OCI-LY3 (cell line): ENCODE measurements at regions not wholly inside any gene's neighbourhood (a gene's known extent, or its start where the extent isn't known, plus 50 kb on each side); places are given as distances from the start of the nearest gene placed in this dataset.
A peak's percentile ranks its signal among the peaks of the same experiment; 100 is the strongest.

Experiments
- H2AFZ ChIP-seq: fragments of 200-600, 300-600 bp; shearing (Covaris generic); 2 replicates; pipeline ENCODE4 v1.6.0; 2014; ENCODE audit warnings: antibody characterized with exemption, low read depth, low read length
- H3K27ac ChIP-seq: fragments of 200-600, 300-600 bp; sonication (generic); 2 replicates; pipeline ENCODE4 v1.5.1; 2014; ENCODE audit warnings: mild to moderate bottlenecking, low read length, moderate library complexity, mixed read lengths
- H3K27me3 ChIP-seq: fragments of 200-600, 300-600 bp; sonication (generic); 2 replicates; pipeline ENCODE4 v1.6.1; 2014; ENCODE audit warnings: low read depth, low read length, mixed read lengths
- H3K36me3 ChIP-seq: fragments of 200-600, 300-600 bp; sonication (generic); replicated peaks from 2 replicates; pipeline ENCODE3; 2014; ENCODE audit warnings: low read depth, low read length, mixed read lengths
- H3K4me1 ChIP-seq: fragments of 300-600, 200-600 bp; sonication (generic); 2 replicates; pipeline ENCODE4 v1.6.1; 2014; ENCODE audit warnings: low read length, mixed read lengths
- H3K4me2 ChIP-seq: fragments of 200-600, 300-600 bp; sonication (generic); 2 replicates; pipeline ENCODE4 v1.6.1; 2014; ENCODE audit warnings: low read length, mixed read lengths
- H3K4me3 ChIP-seq: fragments of 300-600, 200-600 bp; sonication (generic); 2 replicates; pipeline ENCODE4 v1.5.1; 2014; ENCODE audit warnings: antibody characterized with exemption, mild to moderate bottlenecking, low read length, moderate library complexity
- H3K79me2 ChIP-seq: fragments of 300-600, 200-600 bp; shearing (Covaris generic); 2 replicates; pipeline ENCODE4 v1.6.1; 2014; ENCODE audit warnings: mild to moderate bottlenecking, low read length, mixed read lengths
- H3K9ac ChIP-seq: fragments of 300-600, 200-600 bp; shearing (Covaris generic); 2 replicates; pipeline ENCODE4 v1.6.0; 2014; ENCODE audit warnings: mild to moderate bottlenecking, low read length, moderate library complexity
- H3K9me3 ChIP-seq: fragments of 200-600, 300-600 bp; shearing (Covaris generic); 2 replicates; pipeline ENCODE4 v1.6.1; 2014; ENCODE audit warnings: low read length, mixed read lengths; ENCODE audit not compliant: insufficient read depth
- H4K20me1 ChIP-seq: fragments of 200-600, 300-600 bp; sonication (generic); 2 replicates; pipeline ENCODE4 v1.6.1; 2016; ENCODE audit warnings: low read length, mixed read lengths; ENCODE audit not compliant: insufficient read depth
- CTCF ChIP-seq: fragments of 200-600, 300-600 bp; sonication (generic); IDR thresholded peaks from 2 replicates; pipeline ENCODE4 v1.5.1; 2014; ENCODE audit warnings: antibody characterized with exemption, low read length, low read depth
- EZH2phosphoT487 ChIP-seq: fragments of 200-600 bp; shearing (Covaris generic); IDR thresholded peaks from 2 replicates; pipeline ENCODE4 v1.6.1; 2018; ENCODE audit warnings: antibody characterized with exemption, mixed run types, low read depth

- no peaks in the 10 kb centered on the region for H4K20me1 ChIP-seq
- no peak overlapping the region for H3K9ac ChIP-seq
- H3K4me3 ChIP-seq = no peak overlapping the region
- H3K36me3 ChIP-seq = no peaks in the 10 kb centered on the region
- no peak for TF ChIP-seq EZH2phosphoT487
- TF ChIP-seq CTCF = no peak
- H3K9me3 ChIP-seq = no peaks in the 10 kb centered on the region
- H3K4me2 ChIP-seq = no peak overlapping the region
- H3K27ac ChIP-seq = no peak overlapping the region
- peaks cover 21% of the 10 kb centered on the region for H3K4me1 ChIP-seq
- H2AFZ ChIP-seq = no peak overlapping the region
- H3K27me3 ChIP-seq = no peaks in the 10 kb centered on the region
- no peaks in the 10 kb centered on the region for H3K79me2 ChIP-seq
These were observed 834.9 kb downstream of the LRFN5 start for GRCh38 chr14:42441615-42442014.

- H4K20me1 ChIP-seq = no peaks in the 10 kb centered on the region
- peak overlapping the region; percentile 26 for H3K4me3 ChIP-seq
- H3K27me3 ChIP-seq = no peaks in the 10 kb centered on the region
- H3K27ac ChIP-seq = peak overlapping the region; percentile 59
- peaks cover 3% of the 10 kb centered on the region; the same call in 1 of the 2 replicates for H3K9me3 ChIP-seq
- H3K4me1 ChIP-seq = peaks cover 21% of the 10 kb centered on the region
- no peaks in the 10 kb centered on the region for H3K79me2 ChIP-seq
- no peak for TF ChIP-seq EZH2phosphoT487
- no peak for TF ChIP-seq CTCF
- no peaks in the 10 kb centered on the region for H3K36me3 ChIP-seq
- H3K9ac ChIP-seq = peak overlapping the region; percentile 28; the same call in 1 of the 2 replicates
- H3K4me2 ChIP-seq = peak overlapping the region; percentile 55
- H2AFZ ChIP-seq = peak overlapping the region; percentile 17; the same call in 1 of the 2 replicates
These were observed 831.1 kb downstream of the LRFN5 start for GRCh38 chr14:42437809-42438208.

GRCh38 chr14:42429401-42429800, 822.7 kb downstream of the LRFN5 start:
- H3K36me3 ChIP-seq = peaks cover 3% of the 10 kb centered on the region
- peak overlapping the region; percentile 42; the same call in 1 of the 2 replicates for H3K9ac ChIP-seq
- peak overlapping the region; percentile 42 for H3K4me2 ChIP-seq
- H3K79me2 ChIP-seq = no peaks in the 10 kb centered on the region
- peak overlapping the region; percentile 89 for H3K27ac ChIP-seq
- peaks cover 5% of the 10 kb centered on the region; the same call in 1 of the 2 replicates for H3K9me3 ChIP-seq
- no peak overlapping the region for H2AFZ ChIP-seq
- peak overlapping the region; percentile 23 for H3K4me3 ChIP-seq
- TF ChIP-seq EZH2phosphoT487 (no peak), CTCF (no peak)
- peaks cover 30% of the 10 kb centered on the region for H3K4me1 ChIP-seq
- no peaks in the 10 kb centered on the region for H3K27me3 ChIP-seq
- H4K20me1 ChIP-seq = no peaks in the 10 kb centered on the region

GRCh38 chr14:42428996-42429395, 822.3 kb downstream of the LRFN5 start:
- Histone ChIP-seq H3K4me1 (peaks cover 31% of the 10 kb centered on the region), H3K79me2 (no peaks in the 10 kb centered on the region), H3K4me3 (peak overlapping the region; percentile 23), H4K20me1 (no peaks in the 10 kb centered on the region), H3K36me3 (peaks cover 3% of the 10 kb centered on the region), H3K9ac (peak overlapping the region; percentile 49; the same call in 1 of the 2 replicates), H2AFZ (no peak overlapping the region), H3K9me3 (peaks cover 5% of the 10 kb centered on the region; the same call in 1 of the 2 replicates), H3K27me3 (no peaks in the 10 kb centered on the region), H3K4me2 (peak overlapping the region; percentile 42), H3K27ac (peak overlapping the region; percentile 89)
- TF ChIP-seq EZH2phosphoT487 = peak; percentile 56; the same call in 1 of the 2 replicates
- TF ChIP-seq CTCF = no peak
